HUES64 (cell line): ENCODE measurements at regions not wholly inside any gene's neighbourhood (a gene's known extent, or its start where the extent isn't known, plus 50 kb on each side); places are given as distances from the start of the nearest gene placed in this dataset.

Experiments used
- H3K27ac ChIP-seq: 2 replicates; pipeline ENCODE4 v1.7.0; 2013; ENCODE audit warnings: low read depth, low read length, inconsistent platforms
- H3K27me3 ChIP-seq: 2 replicates; pipeline ENCODE4 v1.6.1; 2013; ENCODE audit warnings: mild to moderate bottlenecking, low read length; ENCODE audit not compliant: insufficient read depth
- H3K36me3 ChIP-seq: 2 replicates; pipeline ENCODE4 v1.6.1; 2013; ENCODE audit warnings: mild to moderate bottlenecking, low read length; ENCODE audit not compliant: insufficient read depth
- H3K4me1 ChIP-seq: 2 replicates; pipeline ENCODE4 v1.6.1; 2013; ENCODE audit warnings: mild to moderate bottlenecking, low read length, moderate library complexity; ENCODE audit not compliant: insufficient read depth
- H3K4me3 ChIP-seq: 2 replicates; pipeline ENCODE4 v1.5.1; 2013; ENCODE audit warnings: mild to moderate bottlenecking, low read length, moderate library complexity
- H3K9ac ChIP-seq: 2 replicates; pipeline ENCODE4 v1.6.1; 2013; ENCODE audit warnings: mild to moderate bottlenecking, low read depth, low read length
- H3K9me3 ChIP-seq: 2 replicates; pipeline ENCODE4 v1.6.1; 2013; ENCODE audit warnings: low read depth, low read length; ENCODE audit not compliant: insufficient read depth
- WGBS: fragments of 150-250, 120-280 bp; methylation state at CpG from one replicate; pipeline ENCODE4 v1.1.7; 2013; ENCODE audit warnings: missing lambda C conversion rate; 5-methylcytosine and 5-hydroxymethylcytosine counted together

GRCh38 chr4:15130441-15130840 is 128.2 kb downstream of the CPEB2 start:
- Histone ChIP-seq H3K4me1 (no peaks in the 10 kb centered on the region), H3K9ac (no peak overlapping the region), H3K4me3 (no peak overlapping the region), H3K27ac (no peak overlapping the region), H3K27me3 (no peaks in the 10 kb centered on the region), H3K9me3 (peaks cover 4% of the 10 kb centered on the region; the same call in 1 of the 2 replicates), H3K36me3 (no peaks in the 10 kb centered on the region)
- WGBS: 97% methylated on average over 2 of the region's 2 CpGs

- no peaks in the 10 kb centered on the region for H3K4me1 ChIP-seq
- no peak overlapping the region for H3K4me3 ChIP-seq
- 92% methylated on average over 7 of the region's 7 CpGs for WGBS
- no peaks in the 10 kb centered on the region for H3K27me3 ChIP-seq
- H3K36me3 ChIP-seq: no peaks in the 10 kb centered on the region
- peaks cover 9% of the 10 kb centered on the region for H3K9me3 ChIP-seq
- H3K9ac ChIP-seq: no peak overlapping the region
- H3K27ac ChIP-seq: no peak overlapping the region
These were observed 129.3 kb downstream of the CPEB2 start for GRCh38 chr4:15131551-15131950.

DNA sequence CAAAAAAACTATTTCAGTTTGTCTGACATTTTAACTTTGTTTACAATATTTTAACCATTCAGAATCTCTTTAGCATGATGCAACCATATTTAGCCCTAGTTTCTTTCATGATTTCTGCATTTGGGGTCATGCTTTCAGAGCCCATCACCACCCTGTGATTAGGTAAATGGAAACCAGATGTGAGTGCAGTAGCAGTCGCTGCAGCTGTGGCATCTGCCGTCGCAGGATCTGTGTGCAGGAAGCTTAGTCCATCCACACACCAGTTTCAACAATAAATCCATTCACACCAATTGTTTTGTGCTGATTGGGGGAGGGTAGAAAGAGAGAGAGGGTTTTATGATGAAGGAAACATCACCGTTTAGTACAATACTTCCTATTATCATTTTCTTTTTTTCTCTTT is 130.5 kb downstream of the CPEB2 start:
- no peak overlapping the region for H3K9ac ChIP-seq
- H3K4me1 ChIP-seq: no peaks in the 10 kb centered on the region
- no peaks in the 10 kb centered on the region for H3K36me3 ChIP-seq
- H3K4me3 ChIP-seq: no peak overlapping the region
- peaks cover 12% of the 10 kb centered on the region for H3K9me3 ChIP-seq
- no peaks in the 10 kb centered on the region for H3K27me3 ChIP-seq
- no peak overlapping the region for H3K27ac ChIP-seq
- 100% methylated on average over 1 of the region's 4 CpGs for WGBS

GRCh38 chr4:15139599-15139998 is 137.3 kb downstream of the CPEB2 start:
- H3K27ac ChIP-seq: no peak overlapping the region
- no peaks in the 10 kb centered on the region for H3K36me3 ChIP-seq
- H3K9me3 ChIP-seq: peaks cover 12% of the 10 kb centered on the region
- H3K4me3 ChIP-seq: no peak overlapping the region
- H3K27me3 ChIP-seq: no peaks in the 10 kb centered on the region
- no peak overlapping the region for H3K9ac ChIP-seq
- WGBS: 73% methylated on average over 1 of the region's 1 CpG
- 0 out of 2 replicates have a peak, but pooled peaks cover 2% of the 10 kb centered on the region for H3K4me1 ChIP-seq

DNA sequence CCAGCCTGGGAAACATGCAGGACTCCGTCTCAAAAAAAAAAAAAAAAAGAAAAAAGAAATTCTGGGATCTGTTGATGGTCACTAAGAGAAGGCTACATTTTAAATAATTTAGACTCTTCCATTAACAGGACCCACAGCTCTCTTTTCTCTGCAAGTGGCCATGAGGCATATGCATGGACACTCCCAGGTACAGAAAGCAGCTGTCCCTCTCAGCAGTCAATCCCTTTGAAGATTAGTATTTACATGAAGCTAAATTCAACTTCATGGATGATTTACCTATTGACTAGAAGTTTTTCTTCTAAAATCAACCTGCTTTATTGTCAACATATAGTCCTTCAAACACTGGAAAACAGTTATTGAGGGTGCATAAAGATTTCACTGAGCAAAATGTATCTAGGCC is 139.9 kb downstream of the CPEB2 start:
- WGBS: no CpG with 5 or more reads among the region's 1 CpG
- 0 out of 2 replicates have a peak, but pooled peaks cover 5% of the 10 kb centered on the region for H3K4me1 ChIP-seq
- H3K9ac ChIP-seq: no peak overlapping the region
- no peak overlapping the region for H3K27ac ChIP-seq
- no peak overlapping the region for H3K4me3 ChIP-seq
- H3K36me3 ChIP-seq: no peaks in the 10 kb centered on the region
- no peaks in the 10 kb centered on the region for H3K27me3 ChIP-seq
- no peaks in the 10 kb centered on the region for H3K9me3 ChIP-seq

GRCh38 chr4:15143551-15143950 is 141.3 kb downstream of the CPEB2 start:
- H3K4me3 ChIP-seq: no peak overlapping the region
- H3K9ac ChIP-seq: no peak overlapping the region
- 98% methylated on average over 2 of the region's 2 CpGs for WGBS
- no peaks in the 10 kb centered on the region for H3K36me3 ChIP-seq
- H3K27ac ChIP-seq: no peak overlapping the region
- H3K27me3 ChIP-seq: no peaks in the 10 kb centered on the region
- H3K9me3 ChIP-seq: no peaks in the 10 kb centered on the region
- H3K4me1 ChIP-seq: peaks cover 10% of the 10 kb centered on the region

DNA sequence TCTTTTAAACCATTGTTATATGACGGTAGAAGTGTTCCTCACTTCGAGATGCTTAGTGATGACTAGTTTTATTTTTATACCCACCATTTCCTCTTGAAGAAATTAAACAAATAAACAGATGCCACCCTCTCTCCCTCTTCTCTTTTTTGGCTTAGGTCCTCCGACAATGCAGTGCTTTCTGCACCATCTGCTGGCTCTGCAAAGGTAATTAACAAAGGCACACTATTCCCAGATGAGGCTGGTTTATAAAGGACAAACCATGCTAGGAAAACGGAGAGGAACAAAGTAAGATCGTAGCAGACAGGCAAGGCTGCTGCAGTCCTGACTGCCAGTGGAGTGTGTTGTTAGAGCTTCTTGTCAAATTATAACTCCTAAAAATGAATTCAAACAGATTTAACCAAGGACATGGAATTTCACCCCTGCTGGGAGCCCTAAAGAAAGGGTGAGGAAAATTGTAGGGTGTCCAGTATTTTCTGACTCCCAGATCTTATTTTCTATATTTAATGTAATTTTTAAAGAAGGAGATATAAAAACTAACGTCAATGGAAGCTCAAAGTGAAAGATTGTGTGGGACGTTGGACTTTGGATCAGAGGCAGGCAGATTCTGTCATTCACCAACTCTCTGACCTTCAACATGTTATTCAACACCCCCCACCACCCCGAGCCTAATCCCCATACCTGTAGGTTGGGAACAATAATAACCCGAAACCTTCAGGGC is 142.1 kb downstream of the CPEB2 start:
- Histone ChIP-seq H3K9me3 (no peaks in the 10 kb centered on the region), H3K4me3 (no peak overlapping the region), H3K9ac (no peak overlapping the region), H3K36me3 (no peaks in the 10 kb centered on the region), H3K27me3 (no peaks in the 10 kb centered on the region), H3K4me1 (peaks cover 19% of the 10 kb centered on the region), H3K27ac (no peak overlapping the region)
- 91% methylated on average over 8 of the region's 9 CpGs for WGBS

DNA sequence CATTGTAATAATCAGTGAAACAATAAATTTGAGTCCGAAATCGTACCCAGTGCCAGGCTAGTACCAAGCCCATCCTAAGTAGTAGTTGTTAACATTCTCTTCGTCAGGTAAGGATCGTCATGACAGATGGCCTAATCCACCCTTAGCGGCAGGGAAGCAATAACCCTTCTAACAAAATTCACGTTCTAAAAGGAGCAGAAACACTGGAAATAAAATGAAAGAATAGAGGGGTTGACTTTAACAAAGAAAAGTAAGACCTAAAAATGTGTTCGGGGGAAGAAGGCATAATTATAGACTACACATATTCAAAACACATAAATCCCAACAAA is 142.7 kb downstream of the CPEB2 start:
- no peaks in the 10 kb centered on the region for H3K9me3 ChIP-seq
- H3K4me1 ChIP-seq: peaks cover 23% of the 10 kb centered on the region
- no peak overlapping the region for H3K27ac ChIP-seq
- 95% methylated on average over 5 of the region's 7 CpGs for WGBS
- H3K27me3 ChIP-seq: no peaks in the 10 kb centered on the region
- no peak overlapping the region for H3K4me3 ChIP-seq
- no peak overlapping the region for H3K9ac ChIP-seq
- no peaks in the 10 kb centered on the region for H3K36me3 ChIP-seq

DNA sequence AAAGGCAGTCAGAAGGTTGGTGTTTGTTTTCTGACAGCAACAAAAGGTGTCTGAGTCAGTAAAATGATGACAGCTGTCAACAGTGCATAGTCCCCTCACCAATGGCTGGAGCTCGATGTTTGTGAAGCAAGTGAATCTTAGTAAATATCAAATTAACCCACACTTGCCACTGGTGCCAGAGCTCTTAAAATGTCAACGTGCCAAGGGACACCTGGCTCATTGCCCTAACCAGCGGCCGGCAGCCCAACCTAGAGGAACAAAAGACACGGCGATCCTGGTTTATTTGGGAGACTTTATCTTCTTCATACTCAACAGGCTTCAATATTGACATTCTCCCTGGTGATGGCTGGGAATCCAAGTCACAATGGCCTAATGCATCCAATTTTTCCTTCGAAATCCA is 143.4 kb downstream of the CPEB2 start:
- no peak overlapping the region for H3K9ac ChIP-seq
- peaks cover 26% of the 10 kb centered on the region for H3K4me1 ChIP-seq
- WGBS: 94% methylated on average over 7 of the region's 7 CpGs
- H3K4me3 ChIP-seq: no peak overlapping the region
- H3K9me3 ChIP-seq: no peaks in the 10 kb centered on the region
- no peaks in the 10 kb centered on the region for H3K27me3 ChIP-seq
- H3K36me3 ChIP-seq: no peaks in the 10 kb centered on the region
- no peak overlapping the region for H3K27ac ChIP-seq

GRCh38 chr4:15147714-15148113 is 145.4 kb downstream of the CPEB2 start:
- Histone ChIP-seq H3K27ac (no peak overlapping the region), H3K4me3 (no peak overlapping the region), H3K36me3 (no peaks in the 10 kb centered on the region), H3K4me1 (peaks cover 26% of the 10 kb centered on the region), H3K9me3 (no peaks in the 10 kb centered on the region), H3K9ac (no peak overlapping the region), H3K27me3 (no peaks in the 10 kb centered on the region)
- 97% methylated on average over 5 of the region's 5 CpGs for WGBS

DNA sequence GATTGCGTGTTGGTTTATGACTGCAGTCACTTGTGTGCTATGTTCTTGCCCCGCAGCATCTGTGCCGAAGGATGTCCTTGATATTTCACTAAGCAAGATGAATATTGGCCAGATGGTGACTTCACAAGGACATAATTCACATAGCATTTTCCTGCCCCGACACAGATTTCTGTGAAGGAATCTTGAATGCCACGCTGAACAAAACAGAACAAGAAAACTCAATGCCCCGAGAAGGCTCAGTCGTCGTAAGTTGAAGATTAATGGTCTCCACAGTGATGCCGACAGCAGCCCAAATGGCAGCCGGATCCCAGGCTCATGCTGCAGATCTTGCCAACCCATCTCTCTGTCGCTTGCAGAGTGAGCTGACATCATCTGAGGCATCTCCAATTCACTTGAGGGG is 145.9 kb downstream of the CPEB2 start:
- H3K4me3 ChIP-seq: no peak overlapping the region
- H3K36me3 ChIP-seq: no peaks in the 10 kb centered on the region
- no peak overlapping the region for H3K9ac ChIP-seq
- WGBS: 94% methylated on average over 11 of the region's 11 CpGs
- no peaks in the 10 kb centered on the region for H3K27me3 ChIP-seq
- H3K9me3 ChIP-seq: no peaks in the 10 kb centered on the region
- H3K4me1 ChIP-seq: peaks cover 26% of the 10 kb centered on the region
- H3K27ac ChIP-seq: no peak overlapping the region

GRCh38 chr4:15148691-15149090 is 146.4 kb downstream of the CPEB2 start:
- Histone ChIP-seq H3K4me1 (peaks cover 26% of the 10 kb centered on the region), H3K4me3 (no peak overlapping the region), H3K27me3 (no peaks in the 10 kb centered on the region), H3K9ac (no peak overlapping the region), H3K36me3 (no peaks in the 10 kb centered on the region), H3K9me3 (no peaks in the 10 kb centered on the region), H3K27ac (no peak overlapping the region)
- 86% methylated on average over 7 of the region's 7 CpGs for WGBS
